Fibroblast of lung (primary cell): ENCODE measurements at regions not wholly inside any gene's neighbourhood (a gene's known extent, or its start where the extent isn't known, plus 50 kb on each side); places are given as distances from the start of the nearest gene placed in this dataset.

Experiments used
- DNase-seq, 2 donors: peaks; one replicate each; pipeline versions ENCODE4 v3.0.0 to v3.0.0-alpha.2; 2010; ENCODE audit warnings: low read depth in 2 of 2
- H2AFZ ChIP-seq: 2 replicates; pipeline ENCODE4 v1.5.1; 2012; ENCODE audit warnings: low read length, control low read depth, inconsistent platforms
- H3K27ac ChIP-seq: 2 replicates; pipeline ENCODE4 v1.5.1; 2011; ENCODE audit warnings: low read length, control low read depth; ENCODE audit not compliant: insufficient read depth
- H3K27me3 ChIP-seq: 2 replicates; pipeline ENCODE4 v1.5.1; 2011; ENCODE audit warnings: mild to moderate bottlenecking, low read length; ENCODE audit not compliant: control insufficient read depth, insufficient read depth
- H3K36me3 ChIP-seq: 2 replicates; pipeline ENCODE4 v1.5.1; 2011; ENCODE audit warnings: low read length; ENCODE audit not compliant: control insufficient read depth, insufficient read depth
- H3K4me1 ChIP-seq: 2 replicates; pipeline ENCODE4 v1.5.1; 2011; ENCODE audit warnings: low read length; ENCODE audit not compliant: control insufficient read depth, insufficient read depth; ENCODE audit errors: extremely low read depth
- H3K4me2 ChIP-seq: 2 replicates; pipeline ENCODE4 v1.5.1; 2011; ENCODE audit warnings: low read length, control low read depth; ENCODE audit not compliant: insufficient read depth; ENCODE audit errors: extremely low read depth
- H3K4me3 ChIP-seq, 4 experiments: fragments of 200-600 bp in 1 of 4; sonication (generic) in 1 of 4; replicated peaks in 1 of 4; 2 replicates each; pipeline ENCODE4 v1.5.1; 2011 to 2016; ENCODE audit warnings: low read length in 4 of 4, low read depth in 3 of 4, mild to moderate bottlenecking in 3 of 4, control low read depth in 2 of 4, inconsistent platforms in 1 of 4, mixed read lengths in 1 of 4; ENCODE audit not compliant: insufficient read depth in 1 of 4; ENCODE audit errors: control extremely low read depth in 1 of 4
- H3K79me2 ChIP-seq: 2 replicates; pipeline ENCODE4 v1.5.1; 2012; ENCODE audit warnings: mild to moderate bottlenecking, low read length, inconsistent platforms; ENCODE audit not compliant: control insufficient read depth, insufficient read depth
- H3K9ac ChIP-seq: 2 replicates; pipeline ENCODE4 v1.5.1; 2011; ENCODE audit warnings: mild to moderate bottlenecking, low read length, control low read depth; ENCODE audit not compliant: insufficient read depth
- H3K9me3 ChIP-seq: 2 replicates; pipeline ENCODE4 v1.5.1; 2012; ENCODE audit warnings: low read depth, low read length; ENCODE audit not compliant: control insufficient read depth, insufficient read depth
- H4K20me1 ChIP-seq: 2 replicates; pipeline ENCODE4 v1.5.1; 2011; ENCODE audit warnings: low read length; ENCODE audit not compliant: control insufficient read depth, insufficient read depth; ENCODE audit errors: extremely low read depth
- EZH2 ChIP-seq: IDR thresholded peaks from 2 replicates; pipeline ENCODE4 v1.5.1; 2012; ENCODE audit warnings: low read length, control low read depth, mild to moderate bottlenecking; ENCODE audit errors: missing control alignments
- TF ChIP-seq, protein P1 (sequence below), 2 donors: IDR thresholded peaks in 1 of 2; conservative IDR thresholded peaks in 1 of 2; 1 replicate in 1 of 2; 2 replicates in 1 of 2; pipeline ENCODE4 v1.5.1; 2011 to 2012; ENCODE audit warnings: low read length in 2 of 2, control low read depth in 1 of 2, inconsistent platforms in 1 of 2, low read depth in 1 of 2, mild to moderate bottlenecking in 1 of 2

DNA sequence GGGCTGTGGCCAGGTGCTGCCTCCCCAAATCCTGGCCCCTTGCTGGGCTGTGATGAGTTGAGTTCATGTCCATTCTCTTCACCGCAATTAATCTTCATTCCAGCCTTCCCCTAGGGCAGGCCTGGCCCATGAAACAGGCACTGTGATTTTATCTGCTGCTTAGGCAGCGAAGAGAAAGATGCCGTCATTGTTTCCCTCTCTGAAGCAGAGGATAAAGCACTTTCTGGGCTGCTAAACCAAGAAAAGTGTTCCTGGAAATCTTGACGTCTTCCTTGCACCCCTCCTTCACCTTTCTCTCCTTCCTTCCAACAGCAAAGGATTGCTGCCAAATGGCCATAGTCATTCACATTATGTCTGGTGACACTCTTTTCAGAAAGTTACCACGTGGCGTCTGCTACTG is 265.9 kb downstream of the ZEB1 start:
- no peak overlapping the region for H3K27ac ChIP-seq
- no peaks in the 10 kb centered on the region for H3K36me3 ChIP-seq
- no peak overlapping the region for H3K4me3 ChIP-seq
- no peak for TF ChIP-seq EZH2
- TF ChIP-seq, protein P1, sequence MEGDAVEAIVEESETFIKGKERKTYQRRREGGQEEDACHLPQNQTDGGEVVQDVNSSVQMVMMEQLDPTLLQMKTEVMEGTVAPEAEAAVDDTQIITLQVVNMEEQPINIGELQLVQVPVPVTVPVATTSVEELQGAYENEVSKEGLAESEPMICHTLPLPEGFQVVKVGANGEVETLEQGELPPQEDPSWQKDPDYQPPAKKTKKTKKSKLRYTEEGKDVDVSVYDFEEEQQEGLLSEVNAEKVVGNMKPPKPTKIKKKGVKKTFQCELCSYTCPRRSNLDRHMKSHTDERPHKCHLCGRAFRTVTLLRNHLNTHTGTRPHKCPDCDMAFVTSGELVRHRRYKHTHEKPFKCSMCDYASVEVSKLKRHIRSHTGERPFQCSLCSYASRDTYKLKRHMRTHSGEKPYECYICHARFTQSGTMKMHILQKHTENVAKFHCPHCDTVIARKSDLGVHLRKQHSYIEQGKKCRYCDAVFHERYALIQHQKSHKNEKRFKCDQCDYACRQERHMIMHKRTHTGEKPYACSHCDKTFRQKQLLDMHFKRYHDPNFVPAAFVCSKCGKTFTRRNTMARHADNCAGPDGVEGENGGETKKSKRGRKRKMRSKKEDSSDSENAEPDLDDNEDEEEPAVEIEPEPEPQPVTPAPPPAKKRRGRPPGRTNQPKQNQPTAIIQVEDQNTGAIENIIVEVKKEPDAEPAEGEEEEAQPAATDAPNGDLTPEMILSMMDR (conservative IDR thresholded peaks at IDR 0.05 in 1 of 2, IDR thresholded peaks at IDR 0.05 in 1 of 2; ENCODE audit: low read depth in 1 of 2, low read length in 2 of 2), result no peak
- H3K9ac ChIP-seq, result no peak overlapping the region
- no peak overlapping the region for H3K4me2 ChIP-seq
- no peaks in the 10 kb centered on the region for H3K27me3 ChIP-seq
- no peaks in the 10 kb centered on the region for H3K79me2 ChIP-seq
- H3K9me3 ChIP-seq, result no peaks in the 10 kb centered on the region
- peak overlapping the region; percentile 8 for H2AFZ ChIP-seq
- H4K20me1 ChIP-seq, result no peaks in the 10 kb centered on the region
- peaks cover 7% of the 10 kb centered on the region for H3K4me1 ChIP-seq
- peak; percentile 49 to 55 for DNase-seq

DNA sequence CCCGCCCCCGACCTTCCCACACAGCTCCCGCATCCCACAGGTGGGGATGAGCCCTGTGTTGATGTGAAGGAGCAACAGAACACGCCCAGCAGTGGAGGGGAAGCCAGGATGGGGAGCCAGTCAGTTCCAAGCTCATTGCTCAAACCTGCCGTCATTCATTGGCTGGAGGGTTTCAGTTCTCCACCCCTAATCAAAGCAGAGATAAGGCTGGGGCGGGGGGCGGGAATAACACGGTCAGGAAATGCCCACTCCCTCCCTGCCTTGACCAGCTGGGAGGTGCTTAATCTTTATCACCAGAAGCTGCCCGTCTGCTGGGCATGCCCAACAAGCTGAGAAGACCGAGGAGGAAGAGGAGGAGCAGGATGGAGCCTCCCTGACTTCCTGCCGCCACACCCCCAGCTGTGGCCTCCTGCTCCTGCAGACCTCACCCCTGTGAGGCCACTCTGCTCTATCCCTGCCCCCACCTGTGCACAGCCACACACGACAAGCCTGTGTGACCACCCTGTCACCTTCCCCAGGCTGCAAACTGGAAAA is 265.1 kb downstream of the ZEB1 start:
- Histone ChIP-seq H3K4me3 (no peak overlapping the region), H3K79me2 (no peaks in the 10 kb centered on the region), H4K20me1 (no peaks in the 10 kb centered on the region), H3K9me3 (no peaks in the 10 kb centered on the region), H3K27ac (no peak overlapping the region), H3K4me1 (peaks cover 7% of the 10 kb centered on the region), H2AFZ (no peak overlapping the region), H3K36me3 (no peaks in the 10 kb centered on the region), H3K4me2 (no peak overlapping the region), H3K27me3 (no peaks in the 10 kb centered on the region), H3K9ac (no peak overlapping the region)
- no peak for DNase-seq
- TF ChIP-seq, protein P1 (conservative IDR thresholded peaks at IDR 0.05 in 1 of 2, IDR thresholded peaks at IDR 0.05 in 1 of 2; ENCODE audit: low read depth in 1 of 2, low read length in 2 of 2), result no peak
- no peak for TF ChIP-seq EZH2

DNA sequence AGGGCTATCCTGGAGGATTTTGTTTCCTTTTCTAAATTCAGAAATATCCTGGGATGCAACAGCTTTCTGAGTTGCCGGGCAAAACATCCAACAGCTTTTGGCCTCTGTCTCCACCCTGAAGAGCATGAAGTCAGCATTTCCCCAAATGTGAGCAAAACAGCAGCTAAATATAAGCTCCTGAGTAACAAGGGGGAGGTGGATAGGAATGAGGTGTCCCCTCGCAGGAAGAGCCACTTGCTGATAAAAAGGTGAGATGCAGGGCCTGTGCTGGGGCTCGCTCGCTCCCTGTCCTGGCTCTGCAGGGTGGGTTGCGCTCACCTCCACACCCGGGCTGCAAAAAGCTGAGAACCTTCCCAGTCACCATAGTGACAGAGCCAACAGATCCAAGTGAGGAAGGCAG is 264.3 kb downstream of the ZEB1 start:
- Histone ChIP-seq H3K36me3 (no peaks in the 10 kb centered on the region), H3K4me3 (no peak overlapping the region), H3K27me3 (no peaks in the 10 kb centered on the region), H3K9ac (no peak overlapping the region), H3K4me1 (peaks cover 7% of the 10 kb centered on the region), H3K4me2 (peak overlapping the region; percentile 29), H3K9me3 (no peaks in the 10 kb centered on the region), H3K27ac (no peak overlapping the region), H2AFZ (no peak overlapping the region), H3K79me2 (no peaks in the 10 kb centered on the region), H4K20me1 (no peaks in the 10 kb centered on the region)
- peak in 1 of 2 donors; percentile 19 for DNase-seq
- no peak for TF ChIP-seq EZH2
- TF ChIP-seq, protein P1 (conservative IDR thresholded peaks at IDR 0.05 in 1 of 2, IDR thresholded peaks at IDR 0.05 in 1 of 2; ENCODE audit: low read depth in 1 of 2, low read length in 2 of 2), result no peak
